ENCODE measurements at regions not wholly inside any gene's neighbourhood (a gene's known extent, or its start where the extent isn't known, plus 50 kb on each side); places are given as distances from the start of the nearest gene placed in this dataset.

DNA sequence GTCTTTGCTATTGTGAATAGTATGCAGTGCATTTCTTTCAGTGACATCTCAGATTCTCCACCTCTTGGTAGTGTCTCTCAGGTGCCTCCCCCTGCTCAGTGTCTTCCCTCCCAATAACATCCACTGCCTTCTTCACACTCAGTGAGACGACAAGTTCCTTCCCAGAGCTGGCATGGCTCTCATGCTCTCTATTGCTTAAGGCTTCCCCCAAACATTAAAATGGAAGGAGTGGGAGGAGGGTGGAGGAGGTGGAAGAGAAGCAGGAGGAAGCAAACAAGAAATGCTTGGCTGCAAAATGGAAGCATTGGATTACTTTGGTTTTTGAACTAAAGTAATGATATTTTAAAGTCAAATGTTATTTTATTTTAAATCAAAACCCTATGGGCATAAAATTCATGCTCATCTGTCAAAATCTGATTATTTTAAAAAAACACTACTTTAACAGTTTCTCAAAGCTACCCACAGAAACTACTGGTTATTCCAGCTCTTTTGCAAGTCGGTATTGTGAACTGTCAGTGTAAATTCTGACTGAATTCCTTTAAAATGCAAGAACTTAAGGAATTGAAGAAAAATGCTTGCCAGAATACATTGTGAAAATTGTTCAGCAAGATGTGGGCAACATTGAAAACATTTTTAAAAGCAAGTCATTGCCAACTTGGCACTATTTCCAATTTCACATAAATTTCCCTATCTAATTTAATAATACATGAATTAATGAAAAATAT lies 727.6 kb upstream of the ARGLU1 start:
- DNase-seq, result no peak

- DNase-seq, result no peak
These were observed 726.0 kb upstream of the ARGLU1 start for GRCh38 chr13:107293924-107294323.

- no peak for DNase-seq
These were observed 723.9 kb upstream of the ARGLU1 start for GRCh38 chr13:107291875-107292274.

- DNase-seq, result no peak
These were observed 721.6 kb upstream of the ARGLU1 start for GRCh38 chr13:107289540-107289939.

GRCh38 chr13:107284173-107284572 lies 716.2 kb upstream of the ARGLU1 start:
- DNase-seq, result no peak

DNA sequence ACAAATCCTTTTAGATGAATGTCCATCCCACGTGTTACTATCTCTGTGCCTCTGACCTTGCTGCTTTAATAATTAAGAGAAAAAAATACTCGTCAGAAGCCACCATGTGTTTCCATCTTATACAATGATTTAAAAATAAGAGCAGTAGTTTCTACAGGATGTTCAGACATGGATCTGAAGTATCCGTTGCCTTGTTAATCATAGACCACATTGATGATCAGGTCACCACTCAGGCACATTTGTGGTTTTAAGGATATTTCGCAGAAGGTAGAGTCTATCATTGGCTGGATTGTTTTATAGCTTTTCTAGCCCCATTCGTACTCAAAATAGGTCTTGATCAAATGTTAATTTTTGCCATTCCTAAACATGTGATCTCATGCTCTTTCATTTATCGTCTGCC lies 710.0 kb upstream of the ARGLU1 start:
- DNase-seq, result no peak

- DNase-seq, result no peak
These were observed 709.0 kb upstream of the ARGLU1 start for GRCh38 chr13:107276936-107277335.

DNA sequence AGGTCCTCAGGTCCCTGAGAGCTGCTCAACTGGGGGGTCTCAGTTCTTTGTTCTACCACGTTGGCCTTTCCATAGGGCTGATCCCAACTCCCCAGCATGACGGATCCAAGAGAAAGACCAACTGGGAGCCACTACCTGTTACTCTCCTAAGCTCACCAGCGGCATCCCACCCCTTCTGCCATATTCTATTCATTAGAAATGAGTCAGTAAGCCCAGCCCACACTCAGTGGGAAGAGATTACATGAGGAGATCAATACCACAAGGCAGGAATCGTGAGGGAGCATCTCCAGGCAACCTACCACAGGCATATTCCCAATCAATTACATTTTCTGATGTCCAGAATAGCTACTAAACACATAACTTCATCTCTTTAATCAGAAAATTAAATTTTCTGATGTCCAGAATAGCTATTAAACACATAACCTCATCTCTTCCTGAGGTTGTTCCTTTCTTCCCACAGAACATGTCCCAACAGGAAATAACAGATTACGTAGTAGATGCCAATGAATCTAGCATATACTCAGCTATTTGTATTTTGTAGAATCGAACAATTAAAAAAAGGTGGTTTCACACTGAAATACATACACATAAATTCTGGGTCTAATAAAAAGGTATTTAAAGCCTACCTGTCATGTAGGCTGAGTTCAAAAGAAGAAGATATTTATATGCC lies 708.1 kb upstream of the ARGLU1 start:
- no peak for DNase-seq

DNA sequence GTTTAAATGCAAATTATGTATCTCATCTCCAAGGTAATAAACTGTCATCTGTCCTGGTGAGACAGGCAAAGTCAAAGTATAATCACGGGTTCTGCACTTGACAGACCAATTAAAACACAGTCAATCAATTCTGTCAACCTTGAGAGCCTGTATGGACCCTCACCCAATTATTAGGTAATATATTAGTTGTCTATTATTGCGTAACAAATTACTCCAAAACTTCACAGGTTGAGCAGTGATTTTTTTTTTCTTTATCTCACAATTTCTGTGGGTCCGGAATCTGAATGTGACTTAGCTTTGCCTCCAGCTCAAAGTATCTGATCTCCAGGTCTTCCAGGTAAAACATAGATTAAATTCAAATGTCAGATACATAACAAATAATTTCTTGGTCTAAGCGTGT lies 707.4 kb upstream of the ARGLU1 start:
- no peak for DNase-seq

DNA sequence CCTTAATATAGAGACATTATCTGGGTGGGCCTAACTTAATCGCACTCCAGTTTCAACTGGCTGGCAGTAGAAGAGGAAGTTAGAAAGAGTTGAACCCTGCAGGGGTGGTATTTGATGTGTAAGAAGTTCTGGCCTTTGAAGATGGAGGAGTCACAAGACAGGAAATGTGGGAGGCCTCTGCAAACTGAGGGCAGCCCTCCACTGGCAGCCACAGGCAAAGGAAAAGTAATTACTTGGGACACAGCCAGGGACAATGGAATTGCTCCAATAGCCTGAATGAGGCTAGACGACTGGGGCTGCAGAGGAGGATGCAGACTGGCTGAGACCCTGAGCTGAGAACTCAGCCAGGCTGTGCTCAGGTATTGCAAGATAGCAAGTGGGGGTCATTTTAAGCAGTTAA lies 703.3 kb upstream of the ARGLU1 start:
- no peak for DNase-seq

- no peak for DNase-seq
These were observed 698.7 kb upstream of the ARGLU1 start for GRCh38 chr13:107266657-107267056.

- no peak for DNase-seq
These were observed 690.8 kb upstream of the ARGLU1 start for GRCh38 chr13:107258599-107259187.

DNA sequence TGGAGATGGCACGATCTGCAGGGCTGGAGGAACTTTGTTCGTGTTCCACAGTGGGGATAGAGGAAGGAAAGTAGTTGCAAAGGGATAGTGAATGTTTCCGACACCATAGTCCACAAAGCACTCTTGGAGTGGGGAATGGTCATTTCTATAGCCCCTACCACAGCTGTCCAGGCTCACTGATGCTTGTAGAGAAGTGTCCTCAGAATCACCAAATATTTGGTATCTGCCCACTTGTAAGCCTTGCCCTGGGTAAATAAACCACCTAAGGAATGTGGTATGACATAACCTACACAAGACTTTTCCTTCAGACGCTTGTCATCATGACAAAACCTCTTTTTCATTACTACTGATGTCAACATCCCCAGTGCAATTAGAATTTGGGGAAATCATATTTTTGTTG lies 686.5 kb upstream of the ARGLU1 start:
- DNase-seq, result no peak

GRCh38 chr13:107252428-107252827 lies 684.5 kb upstream of the ARGLU1 start:
- no peak for DNase-seq

DNA sequence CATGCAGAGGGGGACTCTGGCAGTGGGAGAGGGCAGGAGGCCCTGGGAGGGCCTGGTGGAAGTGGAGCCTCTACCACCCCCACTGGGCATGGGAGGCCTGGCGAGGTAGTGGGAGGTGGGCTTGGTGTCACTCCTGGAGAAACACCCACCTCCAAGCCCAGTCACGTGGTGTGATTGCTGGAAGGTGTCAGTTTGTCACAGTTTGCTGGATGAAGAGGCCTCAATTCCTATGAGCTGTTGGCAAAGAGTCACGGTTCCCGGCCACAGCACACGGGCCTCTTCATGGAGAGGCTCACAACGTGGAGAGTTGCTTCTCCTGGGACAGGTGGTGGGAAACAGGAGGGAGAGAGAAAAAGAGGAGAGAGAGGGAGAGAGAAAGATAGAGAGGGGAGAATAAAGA lies 684.1 kb upstream of the ARGLU1 start:
- no peak for DNase-seq

GRCh38 chr13:107251341-107251740 lies 683.4 kb upstream of the ARGLU1 start:
- no peak for DNase-seq

DNA sequence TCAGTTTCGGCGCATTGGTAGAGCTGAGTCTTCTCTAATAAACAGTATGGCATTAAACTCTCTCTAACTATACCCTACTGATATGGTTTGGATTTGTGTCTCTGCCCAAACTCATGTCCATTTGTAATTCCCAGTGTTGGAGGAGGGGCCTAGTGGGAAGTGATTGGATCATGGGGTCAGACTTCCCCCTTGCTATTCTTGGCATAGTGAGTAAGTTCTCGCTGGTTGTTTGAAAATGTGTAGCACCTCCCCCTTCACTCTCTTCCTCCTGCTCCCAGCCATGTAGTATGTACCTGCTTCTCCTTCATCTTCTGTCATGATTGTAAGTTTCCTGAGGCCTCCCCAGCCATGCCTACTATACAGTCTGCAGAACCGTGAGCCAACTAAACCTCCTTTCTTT lies 682.7 kb upstream of the ARGLU1 start:
- DNase-seq, result no peak

DNA sequence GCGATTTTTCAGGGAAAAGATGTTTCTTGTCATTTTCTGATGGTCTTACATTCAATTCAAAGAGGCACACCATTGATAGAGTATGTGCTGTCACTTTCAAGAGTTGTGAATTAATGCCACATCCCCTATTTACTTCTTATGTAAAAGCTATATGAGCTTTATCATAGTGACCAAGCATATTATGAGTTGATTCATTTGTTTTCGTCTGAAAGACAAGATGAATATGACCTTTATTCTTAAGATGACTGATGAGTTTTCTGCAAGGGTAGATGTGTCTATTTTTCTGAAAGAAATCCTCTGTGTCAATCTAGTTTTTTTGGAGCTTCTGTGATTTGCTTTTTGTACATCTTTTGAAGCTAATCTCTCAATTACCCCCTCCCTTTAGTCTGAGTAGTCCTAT lies 676.3 kb upstream of the ARGLU1 start:
- no peak for DNase-seq

DNA sequence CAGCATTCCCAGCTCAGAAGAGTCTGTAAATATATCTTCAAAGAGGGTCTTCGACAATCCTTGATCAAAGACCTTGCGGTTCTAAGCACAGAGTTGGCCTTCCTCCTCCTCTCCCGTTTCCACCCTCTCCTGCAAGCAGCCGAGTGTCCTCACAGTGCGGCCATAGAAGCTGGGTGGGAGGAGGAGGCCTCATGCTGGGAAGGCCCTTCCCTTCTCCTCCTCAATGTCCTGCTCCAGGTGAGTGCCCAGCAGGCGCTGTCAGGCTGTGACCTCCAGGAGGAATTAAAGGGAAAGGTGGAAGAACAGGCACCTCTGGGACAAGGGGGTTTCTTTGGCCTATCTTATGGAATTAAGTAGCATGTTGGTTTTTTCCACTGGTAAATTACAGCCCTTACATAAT lies 674.2 kb upstream of the ARGLU1 start:
- DNase-seq, result no peak

GRCh38 chr13:107241381-107241780 lies 673.4 kb upstream of the ARGLU1 start:
- DNase-seq, result no peak

- no peak for DNase-seq
These were observed 671.3 kb upstream of the ARGLU1 start for GRCh38 chr13:107239213-107239612.

DNA sequence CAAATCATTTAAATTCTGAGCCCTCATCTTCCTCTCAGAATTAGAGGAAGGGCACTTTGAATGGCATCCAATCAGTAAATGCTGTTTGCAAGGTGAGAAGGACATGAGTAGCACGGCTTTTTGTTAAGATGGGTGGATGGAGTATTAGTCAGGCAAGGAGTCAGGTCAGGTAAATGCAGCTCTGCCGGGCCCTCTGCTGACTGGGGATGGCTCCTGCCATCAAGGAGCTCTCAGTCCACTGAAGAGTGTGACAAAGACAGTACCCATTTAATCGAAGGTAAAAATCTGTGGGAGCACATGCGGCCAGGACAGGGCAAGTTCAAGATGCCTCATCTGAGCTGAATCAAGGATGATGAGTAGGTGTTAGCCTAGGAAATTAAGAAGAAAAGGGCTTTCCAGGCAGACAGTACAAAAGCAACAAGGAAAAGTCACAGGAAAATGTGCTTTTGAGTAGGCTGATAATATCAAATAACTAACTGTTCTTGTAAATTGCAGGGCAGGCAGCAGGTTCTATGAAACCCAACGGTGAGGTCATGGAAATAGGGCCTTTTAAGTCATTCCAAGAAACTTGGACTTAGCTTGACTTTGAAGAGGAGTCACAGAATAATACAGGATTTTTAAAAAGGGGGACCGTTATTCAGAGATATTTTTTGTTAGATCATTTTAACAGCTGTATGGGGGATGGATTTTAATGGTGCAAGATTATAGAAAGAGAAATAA lies 670.5 kb upstream of the ARGLU1 start:
- no peak for DNase-seq

DNA sequence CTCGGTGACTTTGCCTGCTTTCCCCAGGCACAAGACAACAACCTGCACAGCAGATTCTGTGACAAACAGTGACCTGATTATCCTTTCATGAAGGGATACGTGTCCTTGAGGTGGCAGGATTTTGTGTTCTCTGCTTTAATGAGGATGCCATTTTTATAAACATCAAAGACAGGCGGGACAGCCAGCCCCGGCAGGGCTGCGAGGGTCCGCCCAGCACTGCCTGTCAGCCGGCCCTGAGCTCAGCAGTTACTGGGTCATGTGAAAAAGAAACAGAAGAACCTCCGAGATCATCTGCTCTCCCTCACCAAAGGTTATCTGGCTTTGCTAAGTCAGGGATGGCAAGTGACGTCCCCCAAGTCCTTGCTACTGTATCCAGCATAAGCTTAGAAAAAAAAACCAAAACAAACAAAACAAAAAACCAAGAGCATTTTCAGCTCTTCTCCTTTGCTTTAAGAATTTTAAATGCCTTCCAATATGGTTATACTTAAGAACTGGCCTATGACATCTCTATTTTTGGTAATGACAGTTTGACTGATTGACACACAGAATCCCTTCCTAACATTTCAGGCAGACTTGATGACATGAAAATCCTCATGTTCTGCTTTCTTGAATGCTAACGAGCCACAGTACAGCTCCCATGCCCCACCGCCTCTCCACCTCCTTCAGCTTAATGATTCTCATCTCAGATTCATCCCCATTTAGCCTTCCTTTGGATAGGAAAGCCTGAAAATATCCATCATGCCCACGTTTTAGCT lies 666.6 kb upstream of the ARGLU1 start:
- no peak for DNase-seq

All from activated T-cell treated with anti-CD3 and anti-CD28 coated beads for 4 hours (primary cell).